22Rv1 (cell line): ENCODE measurements at regions not wholly inside any gene's neighbourhood (a gene's known extent, or its start where the extent isn't known, plus 50 kb on each side); places are given as distances from the start of the nearest gene placed in this dataset.

ENCODE experiments used
- ZFX ChIP-seq: fragments of 450-650 bp; IDR thresholded peaks from 2 replicates; pipeline ENCODE4 v1.6.1; 2017; ENCODE audit warnings: antibody characterized with exemption, borderline replicate concordance
- TF ChIP-seq, protein P1 (sequence below): fragments of 450-650 bp; IDR thresholded peaks from 2 replicates; pipeline ENCODE4 v1.5.1; 2017; ENCODE audit warnings: mild to moderate bottlenecking

DNA sequence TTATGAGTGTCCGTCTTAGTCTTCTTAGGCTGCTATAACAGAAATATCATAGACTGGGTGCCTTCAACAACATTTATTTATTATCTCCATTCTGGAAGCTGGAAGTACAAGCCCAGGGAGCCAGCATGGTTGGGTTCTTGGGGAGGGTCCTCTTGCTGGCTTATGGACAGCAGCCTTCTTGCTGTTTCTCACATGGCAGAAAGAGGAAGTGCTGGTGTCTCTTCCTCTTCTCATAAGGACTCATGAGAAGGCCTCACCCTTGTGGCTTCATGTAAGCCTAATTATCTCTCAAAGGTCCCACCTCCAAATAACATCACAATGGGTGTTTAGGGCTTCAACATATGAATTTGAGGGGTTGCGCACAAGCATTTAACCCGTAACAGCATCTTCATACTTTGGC is 207.0 kb upstream of the COX10 start:
- TF ChIP-seq, protein P1, sequence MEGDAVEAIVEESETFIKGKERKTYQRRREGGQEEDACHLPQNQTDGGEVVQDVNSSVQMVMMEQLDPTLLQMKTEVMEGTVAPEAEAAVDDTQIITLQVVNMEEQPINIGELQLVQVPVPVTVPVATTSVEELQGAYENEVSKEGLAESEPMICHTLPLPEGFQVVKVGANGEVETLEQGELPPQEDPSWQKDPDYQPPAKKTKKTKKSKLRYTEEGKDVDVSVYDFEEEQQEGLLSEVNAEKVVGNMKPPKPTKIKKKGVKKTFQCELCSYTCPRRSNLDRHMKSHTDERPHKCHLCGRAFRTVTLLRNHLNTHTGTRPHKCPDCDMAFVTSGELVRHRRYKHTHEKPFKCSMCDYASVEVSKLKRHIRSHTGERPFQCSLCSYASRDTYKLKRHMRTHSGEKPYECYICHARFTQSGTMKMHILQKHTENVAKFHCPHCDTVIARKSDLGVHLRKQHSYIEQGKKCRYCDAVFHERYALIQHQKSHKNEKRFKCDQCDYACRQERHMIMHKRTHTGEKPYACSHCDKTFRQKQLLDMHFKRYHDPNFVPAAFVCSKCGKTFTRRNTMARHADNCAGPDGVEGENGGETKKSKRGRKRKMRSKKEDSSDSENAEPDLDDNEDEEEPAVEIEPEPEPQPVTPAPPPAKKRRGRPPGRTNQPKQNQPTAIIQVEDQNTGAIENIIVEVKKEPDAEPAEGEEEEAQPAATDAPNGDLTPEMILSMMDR: no peak
- TF ChIP-seq ZFX: no peak
